ENCODE measurements at regions not wholly inside any gene's neighbourhood (a gene's known extent, or its start where the extent isn't known, plus 50 kb on each side); places are given as distances from the start of the nearest gene placed in this dataset.

DNA sequence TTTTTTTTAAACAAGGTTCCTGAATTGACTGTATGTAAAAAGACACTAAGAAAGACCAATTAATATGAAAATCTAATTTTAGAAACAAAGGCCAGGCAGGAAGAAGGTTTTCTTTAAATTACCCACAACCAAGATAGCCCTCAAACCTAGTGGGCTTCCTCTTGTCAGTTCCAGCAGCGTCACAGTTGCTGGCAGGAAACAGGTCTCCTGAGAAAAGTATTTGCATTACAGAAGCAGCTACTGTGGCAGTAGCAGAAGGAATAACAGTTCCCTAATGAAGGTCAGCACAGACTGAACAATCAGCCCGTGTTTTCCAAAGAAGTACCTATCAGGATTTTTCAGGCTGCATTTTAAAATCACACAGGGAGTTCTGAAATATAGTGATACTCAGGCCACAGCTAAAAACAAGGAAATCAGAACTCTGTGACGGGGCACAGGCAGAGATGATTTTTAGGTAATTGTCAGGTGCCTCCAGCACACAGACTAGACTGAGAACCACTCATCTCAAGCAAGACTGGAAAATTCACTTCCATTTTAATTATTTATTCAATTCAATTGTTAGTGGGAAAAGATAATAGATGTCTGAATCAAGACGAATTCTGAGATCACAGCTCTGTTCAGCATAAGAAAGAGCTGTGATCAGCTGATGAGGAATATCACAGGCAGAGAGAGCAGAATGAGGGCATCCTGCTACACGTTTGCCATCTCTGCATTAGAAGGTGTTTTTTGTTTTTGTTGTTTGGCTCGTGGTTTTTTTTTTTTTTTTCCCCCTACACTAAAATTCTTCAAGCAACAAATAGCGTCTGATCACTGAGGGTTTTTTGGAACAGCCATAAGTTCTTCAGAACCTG, 230.5 kb upstream of the KHDRBS2 start:
- DNase-seq (ENCODE audit: low read depth) = no peak
- H3K4me3 ChIP-seq (ENCODE audit: low read depth, low read length) = no peak overlapping the region
- TF ChIP-seq, protein P1, sequence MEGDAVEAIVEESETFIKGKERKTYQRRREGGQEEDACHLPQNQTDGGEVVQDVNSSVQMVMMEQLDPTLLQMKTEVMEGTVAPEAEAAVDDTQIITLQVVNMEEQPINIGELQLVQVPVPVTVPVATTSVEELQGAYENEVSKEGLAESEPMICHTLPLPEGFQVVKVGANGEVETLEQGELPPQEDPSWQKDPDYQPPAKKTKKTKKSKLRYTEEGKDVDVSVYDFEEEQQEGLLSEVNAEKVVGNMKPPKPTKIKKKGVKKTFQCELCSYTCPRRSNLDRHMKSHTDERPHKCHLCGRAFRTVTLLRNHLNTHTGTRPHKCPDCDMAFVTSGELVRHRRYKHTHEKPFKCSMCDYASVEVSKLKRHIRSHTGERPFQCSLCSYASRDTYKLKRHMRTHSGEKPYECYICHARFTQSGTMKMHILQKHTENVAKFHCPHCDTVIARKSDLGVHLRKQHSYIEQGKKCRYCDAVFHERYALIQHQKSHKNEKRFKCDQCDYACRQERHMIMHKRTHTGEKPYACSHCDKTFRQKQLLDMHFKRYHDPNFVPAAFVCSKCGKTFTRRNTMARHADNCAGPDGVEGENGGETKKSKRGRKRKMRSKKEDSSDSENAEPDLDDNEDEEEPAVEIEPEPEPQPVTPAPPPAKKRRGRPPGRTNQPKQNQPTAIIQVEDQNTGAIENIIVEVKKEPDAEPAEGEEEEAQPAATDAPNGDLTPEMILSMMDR (IDR thresholded peaks at IDR 0.05; ENCODE audit: insufficient read depth, low read length) = no peak

DNA sequence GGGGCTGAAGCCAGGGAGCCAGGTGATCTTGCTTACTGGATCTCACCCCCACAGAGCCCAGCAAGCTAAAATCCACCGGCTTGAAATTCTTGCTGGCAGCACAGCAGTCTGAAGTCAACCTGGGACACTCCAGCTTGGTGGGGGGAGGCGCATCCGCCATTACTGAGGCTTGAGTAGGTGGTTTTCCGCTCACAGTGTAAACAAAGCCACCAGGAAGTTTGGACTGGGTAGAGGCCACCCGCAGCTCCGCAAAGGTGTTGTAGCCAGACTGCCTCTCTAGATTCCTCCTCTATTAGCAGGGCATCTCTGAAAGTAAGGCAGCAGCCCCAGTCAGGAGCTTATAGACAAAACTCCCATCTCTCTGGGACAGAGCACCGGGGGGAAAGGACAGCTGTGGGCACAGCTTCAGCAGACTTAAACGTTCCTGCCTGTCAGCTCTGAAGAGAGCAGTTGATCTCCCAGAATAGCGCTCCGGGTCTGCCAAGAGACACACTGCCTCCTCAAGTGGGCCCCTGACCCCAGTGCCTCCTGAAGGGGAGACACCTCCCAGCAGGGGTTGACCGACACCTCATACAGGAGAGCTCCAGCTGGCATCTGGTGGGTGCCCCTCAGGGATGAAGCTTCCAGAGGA, 206.3 kb upstream of the KHDRBS2 start:
- DNase-seq (ENCODE audit: low read depth) = no peak
- TF ChIP-seq, protein P1 (IDR thresholded peaks at IDR 0.05; ENCODE audit: insufficient read depth, low read length) = no peak
- no peak overlapping the region for H3K4me3 ChIP-seq (ENCODE audit: low read depth, low read length)

DNA sequence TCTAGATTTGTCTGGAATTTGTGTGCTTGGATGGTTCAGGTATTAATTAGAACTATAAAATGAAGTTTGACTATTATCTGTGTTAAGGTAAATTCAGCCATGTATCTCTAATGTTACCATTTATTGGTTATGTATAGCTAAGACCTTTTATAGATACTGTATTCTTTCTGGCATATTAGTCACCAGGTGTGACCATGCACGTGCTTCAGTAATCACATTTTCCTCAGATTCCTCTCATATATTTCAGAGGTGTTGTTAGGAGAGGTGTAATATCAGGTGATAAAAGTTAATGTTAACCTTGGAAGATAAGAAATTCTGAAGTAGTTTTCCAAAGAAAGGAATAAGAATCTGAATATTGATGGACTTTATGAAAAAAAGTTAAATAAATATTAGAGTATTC, 194.5 kb upstream of the KHDRBS2 start:
- DNase-seq (ENCODE audit: low read depth) = no peak
- TF ChIP-seq, protein P1 (IDR thresholded peaks at IDR 0.05; ENCODE audit: insufficient read depth, low read length) = no peak
- H3K4me3 ChIP-seq (ENCODE audit: low read depth, low read length) = no peak overlapping the region

DNA sequence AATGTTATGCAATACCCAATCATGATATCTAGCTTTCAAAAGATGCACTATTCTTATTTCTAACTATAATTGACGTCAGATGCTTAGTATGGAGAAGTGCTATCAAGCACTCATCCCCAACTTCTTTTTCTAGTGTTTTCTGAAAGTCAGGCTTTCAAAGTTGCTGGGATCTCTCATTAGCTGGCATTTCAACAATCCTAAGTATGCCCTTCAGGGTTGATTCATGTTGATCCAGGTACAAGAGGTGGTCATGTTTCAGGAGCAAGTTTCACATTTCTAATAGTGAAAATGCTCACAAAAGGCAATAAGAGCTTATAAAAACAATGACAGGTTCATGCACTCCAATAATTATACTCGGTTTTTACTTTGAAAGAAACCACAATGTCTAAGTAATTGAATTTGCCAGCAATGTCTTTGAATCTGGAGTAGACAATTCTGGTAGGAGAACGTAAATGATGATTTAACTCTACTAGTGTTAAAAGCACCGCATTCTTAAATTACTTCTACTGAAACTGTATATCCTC, 193.7 kb upstream of the KHDRBS2 start:
- H3K4me3 ChIP-seq (ENCODE audit: low read depth, low read length) = no peak overlapping the region
- TF ChIP-seq, protein P1 (IDR thresholded peaks at IDR 0.05; ENCODE audit: insufficient read depth, low read length) = no peak
- DNase-seq (ENCODE audit: low read depth) = no peak

DNA sequence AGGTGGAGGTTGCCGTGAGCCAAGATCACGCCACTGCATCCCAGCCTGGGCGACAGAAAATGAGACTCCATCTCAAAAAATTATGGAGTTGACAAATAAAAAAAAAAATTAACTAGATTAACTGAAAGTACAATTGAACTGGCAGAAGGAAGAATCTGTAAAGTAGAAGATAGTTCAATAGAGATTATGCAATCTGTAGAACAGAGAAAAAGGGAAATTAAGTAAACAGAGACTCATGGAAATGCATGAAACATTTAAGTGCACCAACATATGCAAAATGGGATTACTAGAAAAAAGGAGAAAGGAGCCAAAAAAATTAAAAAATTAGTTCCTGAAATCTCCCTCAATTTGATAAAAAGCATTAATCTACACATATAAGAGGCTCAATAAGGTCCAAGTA, 188.8 kb upstream of the KHDRBS2 start:
- no peak for DNase-seq (ENCODE audit: low read depth)
- TF ChIP-seq, protein P1 (IDR thresholded peaks at IDR 0.05; ENCODE audit: insufficient read depth, low read length) = no peak
- H3K4me3 ChIP-seq (ENCODE audit: low read depth, low read length) = no peak overlapping the region

DNA sequence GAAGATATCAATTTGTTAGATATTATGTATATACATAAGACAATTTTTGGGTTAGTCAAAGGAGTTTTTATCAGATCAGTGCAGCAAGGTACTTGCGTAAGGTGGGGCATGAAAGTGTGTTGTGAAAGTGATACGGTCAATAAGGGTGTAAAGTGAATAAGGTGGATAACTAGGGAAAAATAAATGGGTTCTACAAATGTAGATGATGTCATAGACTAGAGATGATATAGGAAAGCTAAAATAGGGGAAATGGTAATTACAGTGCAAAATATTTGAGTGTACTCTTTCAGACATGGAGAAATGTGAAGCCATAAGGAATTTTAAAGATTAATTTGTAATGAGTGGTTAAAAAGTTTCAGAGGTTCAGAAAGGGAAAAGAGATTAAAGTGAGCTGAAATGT, 180.6 kb upstream of the KHDRBS2 start:
- no peak for DNase-seq (ENCODE audit: low read depth)
- TF ChIP-seq, protein P1 (IDR thresholded peaks at IDR 0.05; ENCODE audit: insufficient read depth, low read length) = no peak
- H3K4me3 ChIP-seq (ENCODE audit: low read depth, low read length) = no peak overlapping the region

Measured in fibroblast of the aortic adventitia (primary cell).